Activated B cell treated with CpG ODN at 0.5 μM for 24 hours (primary cell): ENCODE measurements at regions not wholly inside any gene's neighbourhood (a gene's known extent, or its start where the extent isn't known, plus 50 kb on each side); places are given as distances from the start of the nearest gene placed in this dataset.
"Not testable (repeated sequence)": the region's sequence is repeated elsewhere in the genome, so short reads cannot be mapped to it uniquely, and the experiment has no call there.

Experiments used
- ATAC-seq: fragments of 200-7000 bp; cut with Tn5 transposase; one replicate; pipeline ENCODE4 v1.10.0; 2021; ENCODE audit warnings: low read depth, mild to moderate bottlenecking, moderate library complexity
- CTCF ChIA-PET: fragments of 350-600 bp; sonication (Branson Sonifier 250); formaldehyde crosslinking; loops from one replicate; lab custom pipeline; 2021; ENCODE audit warnings: antibody characterized with exemption; lab: Charles Lee
- POLR2A ChIA-PET: fragments of 350-600 bp; sonication (Branson Sonifier 250); formaldehyde crosslinking; loops from one replicate; lab custom pipeline; 2021; ENCODE audit warnings: antibody characterized with exemption; lab: Charles Lee
- DNase-seq: peaks from one replicate; pipeline ENCODE4 v3.0.0; 2022
- H3K27ac Mint-ChIP-seq: one replicate; pipeline ENCODE4 v1.8.0; 2020; ENCODE audit warnings: mixed read lengths
- H3K27me3 Mint-ChIP-seq: one replicate; pipeline ENCODE4 v1.8.0; 2021; ENCODE audit warnings: mixed read lengths
- H3K36me3 Mint-ChIP-seq: one replicate; pipeline ENCODE4 v1.8.0; 2021; ENCODE audit warnings: low read depth, mixed read lengths
- H3K4me1 Mint-ChIP-seq: one replicate; pipeline ENCODE4 v1.8.0; 2021; ENCODE audit warnings: mixed read lengths
- H3K4me3 Mint-ChIP-seq: one replicate; pipeline ENCODE4 v1.8.0; 2020; ENCODE audit warnings: mild to moderate bottlenecking, mixed read lengths
- H3K9me3 Mint-ChIP-seq: one replicate; pipeline ENCODE4 v1.8.0; 2020; ENCODE audit warnings: mixed read lengths
- intact Hi-C: fragments of 100-400 bp; cut with micrococcal nuclease; formaldehyde crosslinking; loops from one replicate; pipeline ENCODE4 v1.15.1; 2024
- TF ChIP-seq, protein P1 (sequence below): fragments of 200-600 bp; IDR thresholded peaks from one replicate; pipeline ENCODE4 v1.8.0; 2022; ENCODE audit warnings: antibody characterized with exemption, mild to moderate bottlenecking

- DNase-seq: no peak
- POLR2A ChIA-PET: no interaction called here
- H3K4me1 Mint-ChIP-seq: no peaks in the 10 kb centered on the region
- CTCF ChIA-PET: no interaction called here
- peaks cover 11% of the 10 kb centered on the region for H3K9me3 Mint-ChIP-seq
- H3K36me3 Mint-ChIP-seq: no peaks in the 10 kb centered on the region
- no peak for ATAC-seq
- H3K27me3 Mint-ChIP-seq: no peaks in the 10 kb centered on the region
- intact Hi-C loops: no loop called here
- TF ChIP-seq, protein P1, sequence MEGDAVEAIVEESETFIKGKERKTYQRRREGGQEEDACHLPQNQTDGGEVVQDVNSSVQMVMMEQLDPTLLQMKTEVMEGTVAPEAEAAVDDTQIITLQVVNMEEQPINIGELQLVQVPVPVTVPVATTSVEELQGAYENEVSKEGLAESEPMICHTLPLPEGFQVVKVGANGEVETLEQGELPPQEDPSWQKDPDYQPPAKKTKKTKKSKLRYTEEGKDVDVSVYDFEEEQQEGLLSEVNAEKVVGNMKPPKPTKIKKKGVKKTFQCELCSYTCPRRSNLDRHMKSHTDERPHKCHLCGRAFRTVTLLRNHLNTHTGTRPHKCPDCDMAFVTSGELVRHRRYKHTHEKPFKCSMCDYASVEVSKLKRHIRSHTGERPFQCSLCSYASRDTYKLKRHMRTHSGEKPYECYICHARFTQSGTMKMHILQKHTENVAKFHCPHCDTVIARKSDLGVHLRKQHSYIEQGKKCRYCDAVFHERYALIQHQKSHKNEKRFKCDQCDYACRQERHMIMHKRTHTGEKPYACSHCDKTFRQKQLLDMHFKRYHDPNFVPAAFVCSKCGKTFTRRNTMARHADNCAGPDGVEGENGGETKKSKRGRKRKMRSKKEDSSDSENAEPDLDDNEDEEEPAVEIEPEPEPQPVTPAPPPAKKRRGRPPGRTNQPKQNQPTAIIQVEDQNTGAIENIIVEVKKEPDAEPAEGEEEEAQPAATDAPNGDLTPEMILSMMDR: no peak
- no peak overlapping the region for H3K27ac Mint-ChIP-seq
- no peak overlapping the region for H3K4me3 Mint-ChIP-seq
Measured at GRCh38 chr2:183829931-183830330, 705.7 kb downstream of the NUP35 start.

- Mint-ChIP-seq H3K4me1 (no peaks in the 10 kb centered on the region), H3K36me3 (no peaks in the 10 kb centered on the region), H3K4me3 (no peak overlapping the region), H3K9me3 (no peaks in the 10 kb centered on the region), H3K27me3 (no peaks in the 10 kb centered on the region), H3K27ac (no peak overlapping the region)
- ATAC-seq (no peak), DNase-seq (no peak)
- ChIA-PET CTCF (no interaction called here), POLR2A (no interaction called here)
- TF ChIP-seq, protein P1: no peak
- intact Hi-C loops: no loop called here
Measured at GRCh38 chr2:183837157-183837556, 712.9 kb downstream of the NUP35 start.

GRCh38 chr2:183838295-183838694 is 714.1 kb downstream of the NUP35 start:
- Mint-ChIP-seq H3K27ac (no peak overlapping the region), H3K27me3 (no peaks in the 10 kb centered on the region), H3K9me3 (no peaks in the 10 kb centered on the region), H3K4me3 (no peak overlapping the region), H3K4me1 (no peaks in the 10 kb centered on the region), H3K36me3 (no peaks in the 10 kb centered on the region)
- no peak for ATAC-seq
- DNase-seq: no peak
- ChIA-PET CTCF (no interaction called here), POLR2A (interaction anchor here (0.6 kb wide), 1 partner anchor 570 kb away, joined by 5 read pairs; no protein-coding TSS in a partner anchor)
- TF ChIP-seq, protein P1: no peak
- intact Hi-C loops: no loop called here

DNA sequence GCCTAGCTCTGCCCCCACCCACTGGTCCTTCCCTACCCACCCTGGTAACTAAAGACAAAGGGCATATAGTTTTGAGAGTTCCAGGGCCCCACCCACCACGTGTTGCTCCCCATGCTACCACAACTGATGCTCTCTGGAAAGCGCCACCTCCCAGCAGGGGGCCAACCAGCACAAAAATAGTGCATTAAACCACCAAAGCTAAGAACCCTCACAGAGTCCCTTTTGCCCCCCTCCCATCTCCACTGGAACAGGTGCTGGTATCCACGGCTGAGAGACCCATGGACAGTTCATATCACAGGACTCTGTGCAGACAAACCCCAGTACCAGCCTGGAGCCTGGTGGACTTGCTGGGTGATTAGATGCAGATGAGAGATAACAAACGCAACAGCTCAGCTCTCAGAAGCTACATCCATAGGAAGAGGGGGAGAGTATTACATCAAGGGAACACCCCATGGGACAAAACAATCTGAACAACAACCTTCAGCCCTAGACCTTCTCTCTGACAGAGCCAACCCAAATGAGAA is 715.9 kb downstream of the NUP35 start:
- intact Hi-C loops: no loop called here

GRCh38 chr2:183849826-183850225 is 725.6 kb downstream of the NUP35 start:
- H3K27ac Mint-ChIP-seq, intact Hi-C loops, ATAC-seq, H3K4me1 Mint-ChIP-seq, H3K4me3 Mint-ChIP-seq, H3K36me3 Mint-ChIP-seq, DNase-seq, CTCF ChIA-PET, POLR2A ChIA-PET, H3K27me3 Mint-ChIP-seq: not testable (repeated sequence)
- peaks cover 14% of the 10 kb centered on the region for H3K9me3 Mint-ChIP-seq

More for the DNA sequence above, 715.9 kb downstream of the NUP35 start:
- DNase-seq (no peak), ATAC-seq (no peak)
- Mint-ChIP-seq H3K9me3 (no peaks in the 10 kb centered on the region), H3K4me3 (no peak overlapping the region), H3K27ac (no peak overlapping the region), H3K4me1 (no peaks in the 10 kb centered on the region), H3K36me3 (no peaks in the 10 kb centered on the region), H3K27me3 (no peaks in the 10 kb centered on the region)
- TF ChIP-seq, protein P1: no peak
- POLR2A ChIA-PET: no interaction called here
- CTCF ChIA-PET: no interaction called here

GRCh38 chr2:183859129-183859528 is 734.9 kb downstream of the NUP35 start:
- no peaks in the 10 kb centered on the region for H3K36me3 Mint-ChIP-seq
- POLR2A ChIA-PET: no interaction called here
- H3K27me3 Mint-ChIP-seq: no peaks in the 10 kb centered on the region
- CTCF ChIA-PET: no interaction called here
- DNase-seq (no peak), ATAC-seq (no peak)
- no peak overlapping the region for H3K27ac Mint-ChIP-seq
- H3K4me3 Mint-ChIP-seq: no peak overlapping the region
- peaks cover 16% of the 10 kb centered on the region for H3K9me3 Mint-ChIP-seq
- H3K4me1 Mint-ChIP-seq: no peaks in the 10 kb centered on the region
- intact Hi-C loops: no loop called here
- TF ChIP-seq, protein P1: no peak
